Mesothelial cell of epicardium (in vitro differentiated cells): ENCODE measurements at regions not wholly inside any gene's neighbourhood (a gene's known extent, or its start where the extent isn't known, plus 50 kb on each side); places are given as distances from the start of the nearest gene placed in this dataset.

Source experiments
- DNase-seq, 2 experiments: peaks; one replicate each; pipeline ENCODE4 v3.0.0; 2021; ENCODE audit warnings: low spot score in 2 of 2; ENCODE audit not compliant: unreplicated experiment in 2 of 2
- H3K27ac Mint-ChIP-seq: 2 replicates; pipeline ENCODE4 v1.8.0; 2021; ENCODE audit warnings: mixed read lengths
- H3K27me3 Mint-ChIP-seq: 2 replicates; pipeline ENCODE4 v1.8.0; 2021; ENCODE audit warnings: low read depth, mixed read lengths
- H3K36me3 Mint-ChIP-seq: 2 replicates; pipeline ENCODE4 v1.8.0; 2021; ENCODE audit warnings: mixed read lengths
- H3K4me1 Mint-ChIP-seq: 2 replicates; pipeline ENCODE4 v1.8.0; 2021; ENCODE audit warnings: mixed read lengths
- H3K4me3 Mint-ChIP-seq: 2 replicates; pipeline ENCODE4 v1.8.0; 2021; ENCODE audit warnings: mild to moderate bottlenecking, moderate library complexity, mixed read lengths
- H3K9me3 Mint-ChIP-seq: 2 replicates; pipeline ENCODE4 v1.8.0; 2021; ENCODE audit warnings: mixed read lengths
- CTCF ChIP-seq: fragments of 200-600 bp; sonication (generic); IDR thresholded peaks from one replicate; pipeline ENCODE4 v1.5.0; 2021; ENCODE audit warnings: antibody characterized with exemption; ENCODE audit not compliant: unreplicated experiment

- Mint-ChIP-seq H3K4me1 (peaks cover 56% of the 10 kb centered on the region), H3K9me3 (peaks cover 3% of the 10 kb centered on the region), H3K27ac (peak overlapping the region; percentile 89), H3K36me3 (no peaks in the 10 kb centered on the region), H3K4me3 (no peak overlapping the region), H3K27me3 (no peaks in the 10 kb centered on the region)
- no peak for TF ChIP-seq CTCF
- no peak for DNase-seq
These were observed 406.9 kb upstream of the ACTBL2 start for GRCh38 chr5:57889558-57889957.

GRCh38 chr5:57887851-57888621 lies 405.4 kb upstream of the ACTBL2 start:
- peak overlapping the region; percentile 89 for H3K27ac Mint-ChIP-seq
- H3K4me1 Mint-ChIP-seq = peaks cover 54% of the 10 kb centered on the region
- DNase-seq = no peak

GRCh38 chr5:57884346-57885102 lies 401.9 kb upstream of the ACTBL2 start:
- H3K4me3 Mint-ChIP-seq = no peak overlapping the region
- H3K27me3 Mint-ChIP-seq = no peaks in the 10 kb centered on the region
- H3K9me3 Mint-ChIP-seq = peaks cover 5% of the 10 kb centered on the region
- no peak for TF ChIP-seq CTCF
- peaks cover 48% of the 10 kb centered on the region for H3K4me1 Mint-ChIP-seq
- H3K27ac Mint-ChIP-seq = no peak overlapping the region
- H3K36me3 Mint-ChIP-seq = no peaks in the 10 kb centered on the region
- no peak for DNase-seq

More at GRCh38 chr5:57887851-57888621, 405.4 kb upstream of the ACTBL2 start:
- H3K4me3 Mint-ChIP-seq = no peak overlapping the region
- H3K27me3 Mint-ChIP-seq = no peaks in the 10 kb centered on the region
- peaks cover 5% of the 10 kb centered on the region for H3K9me3 Mint-ChIP-seq
- H3K36me3 Mint-ChIP-seq = no peaks in the 10 kb centered on the region
- peak; percentile 26 for TF ChIP-seq CTCF

- Mint-ChIP-seq H3K27me3 (no peaks in the 10 kb centered on the region), H3K4me1 (peaks cover 47% of the 10 kb centered on the region), H3K27ac (peak overlapping the region; percentile 39), H3K4me3 (no peak overlapping the region), H3K9me3 (peaks cover 5% of the 10 kb centered on the region), H3K36me3 (peaks cover 1% of the 10 kb centered on the region)
- no peak for DNase-seq
- TF ChIP-seq CTCF = no peak
These were observed 397.6 kb upstream of the ACTBL2 start for GRCh38 chr5:57880216-57880615.

- Mint-ChIP-seq H3K4me3 (peak overlapping the region; percentile 29), H3K9me3 (no peaks in the 10 kb centered on the region), H3K36me3 (peaks cover 1% of the 10 kb centered on the region), H3K27ac (peak overlapping the region; percentile 88), H3K4me1 (peaks cover 46% of the 10 kb centered on the region), H3K27me3 (no peaks in the 10 kb centered on the region)
- TF ChIP-seq CTCF = no peak
- no peak for DNase-seq
These were observed 395.7 kb upstream of the ACTBL2 start for GRCh38 chr5:57878301-57878722.
